ENCODE measurements at regions not wholly inside any gene's neighbourhood (a gene's known extent, or its start where the extent isn't known, plus 50 kb on each side); places are given as distances from the start of the nearest gene placed in this dataset.

- no peak for TF ChIP-seq CTCF (IDR thresholded peaks at IDR 0.05; ENCODE audit: low read length)
- no peak for TF ChIP-seq EZH2 (IDR thresholded peaks at IDR 0.05; ENCODE audit: borderline replicate concordance, low read length)
Measured at GRCh38 chr11:98703779-98704556, 316.8 kb upstream of the CNTN5 start.
